ENCODE measurements at regions not wholly inside any gene's neighbourhood (a gene's known extent, or its start where the extent isn't known, plus 50 kb on each side); places are given as distances from the start of the nearest gene placed in this dataset.

GRCh38 chr18:10015288-10015701 lies 101.5 kb downstream of the VAPA start:
- no peak for TF ChIP-seq CTCF (conservative IDR thresholded peaks at IDR 0.05; ENCODE audit: low read depth, low read length)
- no peak for DNase-seq (ENCODE audit: low read depth)
- H3K4me3 ChIP-seq (ENCODE audit: low read length) = no peak overlapping the region

- peak; percentile 79 for DNase-seq (ENCODE audit: low read depth)
- peak; percentile 31 for TF ChIP-seq CTCF (conservative IDR thresholded peaks at IDR 0.05; ENCODE audit: low read depth, low read length)
- no peak overlapping the region for H3K4me3 ChIP-seq (ENCODE audit: low read length)
Observed at GRCh38 chr18:10015941-10016819, 102.4 kb downstream of the VAPA start.

- DNase-seq (ENCODE audit: low read depth) = no peak
- no peak for TF ChIP-seq CTCF (conservative IDR thresholded peaks at IDR 0.05; ENCODE audit: low read depth, low read length)
- H3K4me3 ChIP-seq (ENCODE audit: low read length) = no peak overlapping the region
Observed at GRCh38 chr18:10017043-10017442, 103.2 kb downstream of the VAPA start.

- no peak for DNase-seq (ENCODE audit: low read depth)
- TF ChIP-seq CTCF (conservative IDR thresholded peaks at IDR 0.05; ENCODE audit: low read depth, low read length) = no peak
- H3K4me3 ChIP-seq (ENCODE audit: low read length) = no peak overlapping the region
Observed at GRCh38 chr18:10018289-10018688, 104.5 kb downstream of the VAPA start.

- DNase-seq (ENCODE audit: low read depth) = no peak
- TF ChIP-seq CTCF (conservative IDR thresholded peaks at IDR 0.05; ENCODE audit: low read depth, low read length) = no peak
- no peak overlapping the region for H3K4me3 ChIP-seq (ENCODE audit: low read length)
Observed at GRCh38 chr18:10020171-10020570, 106.4 kb downstream of the VAPA start.

- DNase-seq (ENCODE audit: low read depth) = no peak
- H3K4me3 ChIP-seq (ENCODE audit: low read length) = no peak overlapping the region
- TF ChIP-seq CTCF (conservative IDR thresholded peaks at IDR 0.05; ENCODE audit: low read depth, low read length) = no peak
Observed at GRCh38 chr18:10022365-10022764, 108.5 kb downstream of the VAPA start.
